ENCODE measurements at regions not wholly inside any gene's neighbourhood (a gene's known extent, or its start where the extent isn't known, plus 50 kb on each side); places are given as distances from the start of the nearest gene placed in this dataset.

DNA sequence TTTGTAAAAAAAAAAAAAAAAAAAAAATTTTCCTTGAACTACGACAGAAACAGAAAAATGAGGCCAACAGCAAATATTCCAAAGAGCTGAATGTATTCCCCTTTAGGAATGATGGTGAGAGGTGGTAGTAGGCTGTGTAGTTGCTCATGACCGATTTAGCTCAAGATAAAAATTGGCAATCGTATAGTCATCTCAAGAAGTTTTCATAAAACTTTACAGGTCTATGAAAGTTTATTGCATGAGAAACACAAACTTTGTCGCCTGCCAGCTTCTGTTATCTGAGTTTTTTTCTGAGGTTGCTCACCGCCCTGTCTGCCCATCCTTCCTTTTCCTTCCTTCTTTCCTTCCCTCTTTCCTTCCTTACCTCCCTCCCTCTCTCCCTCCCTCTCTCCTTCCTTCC is 605.5 kb downstream of the BCL11B start:
- DNase-seq (ENCODE audit: low read depth, low spot score): no peak
- no peak overlapping the region for H3K4me3 ChIP-seq (ENCODE audit: low read depth, low read length)
- ChIA-PET POLR2A (no interaction called here), CTCF (no interaction called here)
- TF ChIP-seq CTCF (IDR thresholded peaks at IDR 0.05; ENCODE audit: insufficient read depth, low read length, missing control alignments): no peak

- no peak for TF ChIP-seq CTCF (IDR thresholded peaks at IDR 0.05; ENCODE audit: insufficient read depth, low read length, missing control alignments)
- POLR2A ChIA-PET: no interaction called here
- DNase-seq (ENCODE audit: low read depth, low spot score): no peak
- no peak overlapping the region for H3K4me3 ChIP-seq (ENCODE audit: low read depth, low read length)
- CTCF ChIA-PET: no interaction called here
Measured at GRCh38 chr14:98682033-98682432, 590.0 kb downstream of the BCL11B start.

GRCh38 chr14:98682726-98683125 is 589.3 kb downstream of the BCL11B start:
- no peak for DNase-seq (ENCODE audit: low read depth, low spot score)
- no peak for TF ChIP-seq CTCF (IDR thresholded peaks at IDR 0.05; ENCODE audit: insufficient read depth, low read length, missing control alignments)
- ChIA-PET POLR2A (no interaction called here), CTCF (no interaction called here)
- H3K4me3 ChIP-seq (ENCODE audit: low read depth, low read length): no peak overlapping the region

DNA sequence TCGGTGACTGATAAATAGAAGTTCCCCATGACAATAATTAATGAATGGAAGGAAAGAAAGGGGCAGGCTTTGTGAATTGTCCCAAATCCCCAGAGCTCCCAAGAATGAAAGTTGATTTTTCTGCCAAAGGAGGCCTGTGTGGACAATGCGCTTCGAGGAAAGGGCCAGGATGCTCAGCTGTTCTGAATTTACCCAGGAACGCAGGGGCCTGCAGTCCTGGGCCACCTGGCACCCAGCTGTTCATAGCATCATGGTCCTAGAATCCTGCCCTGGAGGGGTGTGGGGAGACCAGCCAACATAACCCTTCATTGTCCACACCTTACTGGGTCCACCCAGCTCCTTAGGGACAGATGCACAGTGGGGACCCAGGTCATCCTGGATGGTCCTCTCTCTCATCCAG is 587.5 kb downstream of the BCL11B start:
- H3K4me3 ChIP-seq (ENCODE audit: low read depth, low read length): no peak overlapping the region
- no peak for TF ChIP-seq CTCF (IDR thresholded peaks at IDR 0.05; ENCODE audit: insufficient read depth, low read length, missing control alignments)
- ChIA-PET CTCF (no interaction called here), POLR2A (no interaction called here)
- no peak for DNase-seq (ENCODE audit: low read depth, low spot score)

DNA sequence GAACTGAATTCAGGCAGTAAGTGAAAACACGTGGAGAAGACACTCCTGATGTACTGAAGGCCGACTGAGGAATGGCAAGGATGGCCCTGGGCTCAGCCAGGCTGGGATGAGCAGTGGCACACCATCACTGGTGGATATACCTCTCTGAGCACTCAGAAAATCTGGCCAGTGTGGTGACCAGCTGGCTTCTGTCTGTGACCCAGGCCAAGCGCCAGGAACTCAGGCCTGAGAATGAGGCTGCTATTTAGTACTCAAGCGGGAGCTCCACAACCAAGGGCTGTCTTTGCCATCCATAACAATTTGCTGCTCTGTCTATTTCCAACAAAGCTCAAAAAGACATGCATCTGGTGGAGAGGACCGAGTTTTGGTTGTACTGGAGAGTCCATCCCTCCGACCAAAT is 586.3 kb downstream of the BCL11B start:
- no peak for TF ChIP-seq CTCF (IDR thresholded peaks at IDR 0.05; ENCODE audit: insufficient read depth, low read length, missing control alignments)
- ChIA-PET POLR2A (no interaction called here), CTCF (no interaction called here)
- DNase-seq (ENCODE audit: low read depth, low spot score): no peak
- H3K4me3 ChIP-seq (ENCODE audit: low read depth, low read length): no peak overlapping the region

DNA sequence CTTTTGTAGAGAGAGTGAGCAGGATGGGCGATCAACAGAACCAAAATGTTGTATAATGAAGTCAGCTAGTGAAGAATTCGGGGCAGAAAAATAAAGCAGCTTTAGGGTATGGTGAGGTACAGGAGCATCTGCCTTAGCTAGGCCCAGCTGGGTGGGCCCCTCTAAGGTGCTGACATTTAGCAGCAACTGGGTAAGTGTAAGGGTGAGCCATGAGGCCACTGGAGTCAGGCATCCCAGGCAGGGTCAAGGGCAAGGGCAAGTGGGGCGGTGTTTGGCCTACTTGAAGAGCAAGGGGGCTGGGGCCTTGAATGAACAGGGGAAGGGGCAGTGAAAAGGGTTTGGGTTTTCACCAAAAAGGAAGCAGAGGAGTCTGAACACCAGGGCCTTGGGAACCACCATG is 583.6 kb downstream of the BCL11B start:
- no peak for DNase-seq (ENCODE audit: low read depth, low spot score)
- ChIA-PET CTCF (no interaction called here), POLR2A (no interaction called here)

More for the DNA sequence above, 583.6 kb downstream of the BCL11B start:
- H3K4me3 ChIP-seq (ENCODE audit: low read depth, low read length): no peak overlapping the region
- TF ChIP-seq CTCF (IDR thresholded peaks at IDR 0.05; ENCODE audit: insufficient read depth, low read length, missing control alignments): no peak

All from AG04449 (cell line).